RWPE2 (cell line): ENCODE measurements at regions not wholly inside any gene's neighbourhood (a gene's known extent, or its start where the extent isn't known, plus 50 kb on each side); places are given as distances from the start of the nearest gene placed in this dataset.

Source experiments
- ATAC-seq: fragments of 200-7000 bp; cut with Tn5 transposase; 3 replicates; pipeline ENCODE4 v1.9.1; 2021; ENCODE audit warnings: low read depth
- DNase-seq: peaks from one replicate; pipeline ENCODE4 v3.0.0-alpha.2; 2020; ENCODE audit warnings: low spot score
- H3K27ac ChIP-seq: fragments of 450-650 bp; 2 replicates; pipeline ENCODE4 v1.5.1; 2017; ENCODE audit warnings: mild to moderate bottlenecking; ENCODE audit not compliant: poor library complexity, severe bottlenecking
- H3K27me3 ChIP-seq: fragments of 250-450 bp; sonication (Bioruptor Pico); 2 replicates; pipeline ENCODE4 v1.5.1; 2021; ENCODE audit warnings: mild to moderate bottlenecking, moderate library complexity; ENCODE audit not compliant: insufficient read depth, poor library complexity, severe bottlenecking
- H3K36me3 ChIP-seq: fragments of 250-450 bp; sonication (Bioruptor Pico); 2 replicates; pipeline ENCODE4 v1.5.1; 2020; ENCODE audit warnings: low read depth, mild to moderate bottlenecking, moderate library complexity
- H3K4me1 ChIP-seq: fragments of 250-450 bp; sonication (Bioruptor Pico); 2 replicates; pipeline ENCODE4 v1.5.1; 2021; ENCODE audit warnings: mild to moderate bottlenecking, moderate library complexity; ENCODE audit not compliant: insufficient read depth, poor library complexity, severe bottlenecking
- H3K4me3 ChIP-seq: fragments of 250-450 bp; sonication (Bioruptor Pico); 2 replicates; pipeline ENCODE4 v1.5.1; 2021; ENCODE audit warnings: mild to moderate bottlenecking, moderate library complexity; ENCODE audit not compliant: severe bottlenecking
- H3K9me3 ChIP-seq: fragments of 250-450 bp; sonication (Bioruptor Pico); 2 replicates; pipeline ENCODE4 v1.5.1; 2021; ENCODE audit warnings: mild to moderate bottlenecking, moderate library complexity; ENCODE audit not compliant: severe bottlenecking
- TF ChIP-seq, protein P1 (sequence below): fragments of 450-650 bp; IDR thresholded peaks from one replicate; pipeline ENCODE4 v1.5.1; 2017; ENCODE audit warnings: mild to moderate bottlenecking, moderate library complexity; ENCODE audit not compliant: poor library complexity, severe bottlenecking

- H3K27me3 ChIP-seq: no peaks in the 10 kb centered on the region
- H3K9me3 ChIP-seq: no peaks in the 10 kb centered on the region
- ATAC-seq (no peak), DNase-seq (no peak)
- TF ChIP-seq, protein P1, sequence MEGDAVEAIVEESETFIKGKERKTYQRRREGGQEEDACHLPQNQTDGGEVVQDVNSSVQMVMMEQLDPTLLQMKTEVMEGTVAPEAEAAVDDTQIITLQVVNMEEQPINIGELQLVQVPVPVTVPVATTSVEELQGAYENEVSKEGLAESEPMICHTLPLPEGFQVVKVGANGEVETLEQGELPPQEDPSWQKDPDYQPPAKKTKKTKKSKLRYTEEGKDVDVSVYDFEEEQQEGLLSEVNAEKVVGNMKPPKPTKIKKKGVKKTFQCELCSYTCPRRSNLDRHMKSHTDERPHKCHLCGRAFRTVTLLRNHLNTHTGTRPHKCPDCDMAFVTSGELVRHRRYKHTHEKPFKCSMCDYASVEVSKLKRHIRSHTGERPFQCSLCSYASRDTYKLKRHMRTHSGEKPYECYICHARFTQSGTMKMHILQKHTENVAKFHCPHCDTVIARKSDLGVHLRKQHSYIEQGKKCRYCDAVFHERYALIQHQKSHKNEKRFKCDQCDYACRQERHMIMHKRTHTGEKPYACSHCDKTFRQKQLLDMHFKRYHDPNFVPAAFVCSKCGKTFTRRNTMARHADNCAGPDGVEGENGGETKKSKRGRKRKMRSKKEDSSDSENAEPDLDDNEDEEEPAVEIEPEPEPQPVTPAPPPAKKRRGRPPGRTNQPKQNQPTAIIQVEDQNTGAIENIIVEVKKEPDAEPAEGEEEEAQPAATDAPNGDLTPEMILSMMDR: no peak
- no peaks in the 10 kb centered on the region for H3K36me3 ChIP-seq
- H3K4me3 ChIP-seq: no peak overlapping the region
- no peak overlapping the region for H3K27ac ChIP-seq
- H3K4me1 ChIP-seq: peaks cover 16% of the 10 kb centered on the region
Measured at GRCh38 chr11:71302911-71303310, 50.5 kb upstream of the SHANK2 start.

- Histone ChIP-seq H3K4me1 (peaks cover 16% of the 10 kb centered on the region), H3K9me3 (no peaks in the 10 kb centered on the region), H3K36me3 (no peaks in the 10 kb centered on the region), H3K27me3 (no peaks in the 10 kb centered on the region), H3K27ac (no peak overlapping the region), H3K4me3 (no peak overlapping the region)
- no peak for ATAC-seq
- DNase-seq: no peak
- TF ChIP-seq, protein P1: no peak
Measured at GRCh38 chr11:71302534-71302909, 50.1 kb upstream of the SHANK2 start.
